ENCODE measurements at regions not wholly inside any gene's neighbourhood (a gene's known extent, or its start where the extent isn't known, plus 50 kb on each side); places are given as distances from the start of the nearest gene placed in this dataset.
"Not testable (repeated sequence)": the region's sequence is repeated elsewhere in the genome, so short reads cannot be mapped to it uniquely, and the experiment has no call there.

DNA sequence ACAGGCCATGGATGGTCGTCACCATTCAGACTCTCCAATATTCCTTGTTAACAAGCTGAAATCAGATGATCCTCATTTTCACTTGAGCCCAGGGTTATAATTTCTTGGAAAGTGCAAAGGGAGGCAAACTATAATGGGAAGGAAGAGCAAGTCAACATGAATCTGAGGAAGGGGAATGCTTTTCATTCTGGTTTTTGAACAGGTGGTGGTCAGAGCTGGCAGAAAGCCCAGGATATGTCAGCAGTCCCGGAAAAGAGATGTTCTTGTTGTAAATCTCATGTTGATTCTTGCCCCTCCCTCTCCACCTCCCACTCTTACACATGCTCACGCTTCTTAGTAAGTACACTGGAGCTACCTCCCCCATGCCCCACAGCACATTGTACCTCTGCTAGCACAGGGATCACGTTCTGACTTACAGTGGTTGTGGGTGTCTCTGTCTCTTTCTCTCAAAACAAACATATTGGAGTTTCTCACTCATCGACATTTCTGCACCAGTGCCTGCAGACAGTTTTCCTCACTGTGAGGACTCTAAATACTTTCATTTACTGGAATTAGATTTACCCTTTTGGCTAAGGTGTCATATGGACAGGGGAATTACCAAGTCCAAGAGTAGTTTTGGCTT, 77.6 kb downstream of the XCL2 start:
- no peak for TF ChIP-seq Cebpa-rat (IDR thresholded peaks at IDR 0.05)
- Histone ChIP-seq H3K4me3 (no peak overlapping the region), H3K9me3 (peaks cover 17% of the 10 kb centered on the region), H3K4me1 (peaks cover 30% of the 10 kb centered on the region), H3K4me2 (peak overlapping the region; percentile 47), H3K27ac (no peak overlapping the region), H4K20me1 (no peaks in the 10 kb centered on the region), H3K27me3 (no peaks in the 10 kb centered on the region), H3K9ac (no peak overlapping the region), H3K36me3 (no peaks in the 10 kb centered on the region)

DNA sequence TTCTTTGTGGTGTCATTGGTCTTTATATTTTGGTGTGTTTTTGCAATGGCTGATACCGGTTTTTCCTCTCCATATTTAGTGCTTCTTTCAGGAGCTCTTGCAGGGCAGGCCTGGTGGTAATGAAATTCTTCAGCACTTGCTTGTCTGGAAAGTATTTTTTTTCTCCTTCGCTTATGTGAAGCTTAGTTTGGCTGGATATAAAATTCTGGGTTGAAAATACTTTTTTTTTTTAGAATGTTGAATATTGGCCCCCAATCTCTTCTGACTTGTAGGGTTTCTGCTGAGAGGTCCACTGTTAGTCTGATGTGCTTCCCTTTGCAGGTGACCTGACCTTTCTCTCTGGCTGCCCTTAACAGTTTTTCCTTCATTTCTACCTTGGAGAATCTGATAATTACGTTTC, 82.7 kb downstream of the XCL2 start:
- not testable (repeated sequence) for H3K9ac ChIP-seq, H4K20me1 ChIP-seq, H3K4me3 ChIP-seq, H3K27me3 ChIP-seq, H3K4me1 ChIP-seq, H3K36me3 ChIP-seq, H3K27ac ChIP-seq, H3K4me2 ChIP-seq
- peaks cover 34% of the 10 kb centered on the region for H3K9me3 ChIP-seq

DNA sequence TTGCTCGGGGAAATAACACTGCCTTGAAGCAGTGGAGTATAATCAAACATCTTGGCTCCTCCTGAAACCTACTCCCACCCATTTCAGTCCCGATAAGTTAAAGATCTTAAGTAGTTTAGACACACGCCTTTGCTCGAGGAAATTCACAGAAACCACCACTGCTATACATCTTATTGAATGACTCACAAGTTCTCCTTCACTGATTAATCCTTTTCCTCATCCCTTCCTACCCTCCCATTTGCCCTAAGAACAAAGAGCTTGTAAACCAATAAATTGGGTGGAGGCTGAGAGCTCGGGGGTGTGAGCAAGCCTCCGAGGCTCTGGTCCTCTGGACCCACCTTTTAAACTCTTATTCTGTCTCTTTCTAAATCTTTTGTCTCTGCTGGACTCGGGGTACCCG, 86.5 kb downstream of the XCL2 start:
- not testable (repeated sequence) for H3K4me1 ChIP-seq, H3K27me3 ChIP-seq, H3K36me3 ChIP-seq, H3K4me3 ChIP-seq, H4K20me1 ChIP-seq, H3K9ac ChIP-seq, H3K4me2 ChIP-seq, H3K27ac ChIP-seq
- H3K9me3 ChIP-seq = peaks cover 36% of the 10 kb centered on the region

DNA sequence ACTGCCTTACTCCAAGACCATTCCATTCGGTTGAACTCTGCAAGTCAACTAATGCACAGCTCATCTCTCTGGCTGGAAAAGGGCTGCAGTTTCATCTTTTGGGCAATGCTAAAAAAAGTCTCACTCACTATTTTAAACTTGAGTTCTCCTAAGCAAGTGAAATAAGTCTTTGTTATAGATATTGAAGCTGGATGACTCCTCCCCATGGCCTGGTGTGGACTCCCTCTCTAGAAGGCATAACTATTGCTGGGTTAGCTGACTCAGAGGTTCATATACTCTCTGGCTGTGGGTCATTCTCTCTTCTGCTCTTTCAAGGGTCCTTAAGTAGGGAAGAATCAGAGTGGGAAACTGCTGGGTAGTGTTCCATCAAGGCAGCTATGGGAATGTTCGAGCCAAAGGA, 88.0 kb downstream of the XCL2 start:
- no peak overlapping the region for H3K27ac ChIP-seq

DNA sequence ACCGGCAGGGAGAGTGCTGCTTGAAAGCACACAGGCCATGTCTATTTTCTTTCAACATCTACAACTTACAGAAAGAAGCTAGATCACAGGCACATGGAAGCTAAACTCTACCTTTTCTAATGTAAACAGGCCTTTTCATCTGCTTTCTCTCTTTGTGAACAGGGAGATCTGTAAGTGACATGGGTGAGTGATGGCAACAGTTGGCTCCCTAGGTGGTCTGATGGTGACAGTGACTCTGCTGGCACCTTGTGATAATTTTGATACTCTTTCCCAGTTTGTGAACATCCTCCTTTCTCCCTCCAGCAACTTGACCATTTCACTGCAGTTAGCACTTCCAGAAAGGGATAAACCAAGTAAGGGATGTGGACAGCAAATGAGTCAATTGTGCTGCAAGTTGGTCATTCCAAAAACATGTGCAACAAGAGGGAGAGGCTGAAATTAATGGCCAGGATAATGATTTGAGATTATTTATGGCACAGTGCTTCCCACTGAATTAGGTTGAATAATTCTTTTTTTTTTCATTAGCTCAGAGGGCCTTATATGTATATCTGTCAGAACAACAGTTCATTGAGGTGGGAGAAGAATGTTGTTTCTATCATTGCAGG, 89.5 kb downstream of the XCL2 start:
- Histone ChIP-seq H4K20me1 (no peaks in the 10 kb centered on the region), H3K27me3 (no peaks in the 10 kb centered on the region), H3K9me3 (peaks cover 23% of the 10 kb centered on the region; the same call in 1 of the 2 replicates), H3K4me3 (no peak overlapping the region), H3K27ac (no peak overlapping the region), H3K36me3 (no peaks in the 10 kb centered on the region), H3K9ac (no peak overlapping the region), H3K4me2 (no peak overlapping the region), H3K4me1 (no peaks in the 10 kb centered on the region)
- no peak for TF ChIP-seq Cebpa-rat (IDR thresholded peaks at IDR 0.05)

More for the DNA sequence above, 88.0 kb downstream of the XCL2 start:
- H3K27me3 ChIP-seq = no peaks in the 10 kb centered on the region
- no peak overlapping the region for H3K9ac ChIP-seq
- peaks cover 26% of the 10 kb centered on the region for H3K9me3 ChIP-seq
- TF ChIP-seq Cebpa-rat (IDR thresholded peaks at IDR 0.05) = no peak
- no peaks in the 10 kb centered on the region for H3K36me3 ChIP-seq
- no peaks in the 10 kb centered on the region for H4K20me1 ChIP-seq
- H3K4me1 ChIP-seq = no peaks in the 10 kb centered on the region
- no peak overlapping the region for H3K4me3 ChIP-seq
- no peak overlapping the region for H3K4me2 ChIP-seq

DNA sequence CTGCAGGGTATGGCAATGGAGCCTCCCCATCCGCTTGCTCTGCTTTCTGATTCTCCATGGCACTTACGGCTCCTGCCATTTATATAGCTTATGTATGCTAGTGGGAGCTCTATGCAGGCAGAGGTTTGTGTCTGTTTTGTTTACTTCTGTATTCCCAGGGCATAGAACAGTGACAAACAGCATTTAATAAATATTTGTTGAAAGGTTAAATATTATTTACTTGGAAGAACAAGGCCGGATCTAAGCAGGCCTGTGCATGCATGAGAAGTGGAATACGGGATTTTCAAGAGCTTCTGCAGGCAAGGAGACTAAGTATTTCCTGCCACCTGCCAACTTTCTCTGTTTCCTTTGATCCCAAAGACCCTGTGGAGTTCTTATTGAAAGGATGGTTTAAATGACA, 90.7 kb downstream of the XCL2 start:
- Histone ChIP-seq H3K9ac (no peak overlapping the region), H3K9me3 (peaks cover 20% of the 10 kb centered on the region; the same call in 1 of the 2 replicates), H3K27ac (no peak overlapping the region), H3K27me3 (no peaks in the 10 kb centered on the region), H3K4me1 (no peaks in the 10 kb centered on the region), H4K20me1 (no peaks in the 10 kb centered on the region), H3K4me3 (no peak overlapping the region), H3K36me3 (no peaks in the 10 kb centered on the region), H3K4me2 (no peak overlapping the region)
- TF ChIP-seq Cebpa-rat (IDR thresholded peaks at IDR 0.05) = no peak

DNA sequence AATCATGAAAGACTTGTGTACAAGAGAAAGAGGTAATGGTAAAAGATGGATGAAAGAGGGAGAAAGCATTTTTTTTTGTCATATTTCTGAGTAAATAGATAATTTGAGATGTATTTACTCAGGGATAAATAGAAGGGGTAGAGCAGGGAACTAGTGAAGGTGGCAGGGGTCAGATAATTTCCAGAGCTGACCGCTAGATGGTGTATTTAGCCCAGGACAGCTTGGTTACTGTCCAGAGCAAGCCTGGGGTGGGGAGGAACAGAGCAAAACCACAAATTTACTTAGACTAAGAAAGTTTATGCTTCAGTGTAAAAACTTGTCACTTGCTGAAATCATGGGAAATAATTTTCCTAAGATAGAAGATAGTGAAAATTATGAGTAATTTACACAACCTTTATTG, 91.5 kb downstream of the XCL2 start:
- no peaks in the 10 kb centered on the region for H4K20me1 ChIP-seq
- H3K27ac ChIP-seq = no peak overlapping the region
- peaks cover 16% of the 10 kb centered on the region; the same call in 1 of the 2 replicates for H3K9me3 ChIP-seq
- no peak for TF ChIP-seq Cebpa-rat (IDR thresholded peaks at IDR 0.05)
- no peaks in the 10 kb centered on the region for H3K27me3 ChIP-seq
- H3K36me3 ChIP-seq = no peaks in the 10 kb centered on the region
- no peak overlapping the region for H3K4me2 ChIP-seq
- H3K9ac ChIP-seq = no peak overlapping the region
- no peaks in the 10 kb centered on the region for H3K4me1 ChIP-seq
- H3K4me3 ChIP-seq = no peak overlapping the region

DNA sequence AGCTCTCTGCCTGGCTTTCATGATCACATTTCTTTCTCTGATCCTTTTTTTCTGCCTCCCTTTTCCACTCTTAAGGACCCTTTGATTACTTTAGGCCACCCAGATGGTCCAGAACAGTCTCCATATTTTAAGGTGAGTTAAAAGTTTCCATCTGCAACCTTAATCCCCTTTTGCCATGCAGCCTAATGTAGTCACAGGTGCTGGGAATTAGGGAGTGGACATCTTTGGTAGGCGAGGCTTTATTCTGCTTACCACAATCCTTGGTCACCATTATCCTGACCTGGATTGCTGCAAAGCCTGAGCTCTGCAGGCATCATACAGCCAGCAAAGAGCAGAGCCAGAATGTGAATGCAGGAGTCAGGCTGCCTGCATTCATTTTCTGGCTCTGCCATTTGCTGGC, 95.9 kb downstream of the XCL2 start:
- Histone ChIP-seq H4K20me1 (no peaks in the 10 kb centered on the region), H3K4me1 (no peaks in the 10 kb centered on the region), H3K27ac (no peak overlapping the region), H3K4me3 (no peak overlapping the region), H3K36me3 (no peaks in the 10 kb centered on the region), H3K9me3 (peaks cover 10% of the 10 kb centered on the region; the same call in 1 of the 2 replicates), H3K27me3 (no peaks in the 10 kb centered on the region), H3K9ac (no peak overlapping the region), H3K4me2 (no peak overlapping the region)
- TF ChIP-seq Cebpa-rat (IDR thresholded peaks at IDR 0.05) = no peak

DNA sequence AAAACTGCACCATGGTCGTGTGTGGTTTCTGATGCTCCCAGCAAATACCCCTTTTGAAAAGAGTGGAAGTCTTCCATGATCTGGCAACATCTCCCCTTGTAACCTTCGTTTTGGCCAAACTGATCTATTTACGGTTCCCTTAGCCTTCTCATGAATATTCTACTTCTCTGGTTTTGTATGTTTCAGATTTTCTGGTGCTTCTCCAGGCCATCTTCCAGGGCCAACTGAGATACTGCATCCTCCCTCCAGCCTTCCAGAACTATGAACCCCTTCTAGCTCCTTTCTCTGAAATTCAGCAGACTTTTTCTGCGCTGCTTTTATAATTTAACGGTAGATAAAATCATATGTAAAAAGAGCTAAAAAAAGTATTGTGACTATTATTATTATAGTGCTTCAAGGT, 97.7 kb downstream of the XCL2 start:
- no peaks in the 10 kb centered on the region for H3K4me1 ChIP-seq
- no peak overlapping the region for H3K4me2 ChIP-seq

DNA sequence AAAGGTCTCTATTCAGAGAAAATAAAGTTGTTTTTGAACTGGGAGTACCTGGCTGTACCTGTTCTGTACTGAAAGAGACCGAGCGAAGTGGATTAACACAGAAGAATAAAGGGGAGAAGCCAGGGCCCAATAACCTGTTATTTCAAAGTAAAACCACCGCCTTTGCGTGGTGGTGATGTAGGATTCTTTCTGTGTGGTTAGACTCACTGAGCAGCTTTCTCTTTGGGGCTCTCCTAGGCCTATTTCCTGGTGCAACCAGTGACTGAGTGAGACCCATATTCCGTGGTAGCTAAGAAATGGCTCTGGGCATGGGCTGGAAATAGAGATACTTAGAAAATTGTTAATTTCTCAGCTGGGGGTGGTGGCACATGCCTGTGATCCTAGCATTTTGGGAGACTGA, 99.9 kb downstream of the XCL2 start:
- Histone ChIP-seq H3K4me2 (no peak overlapping the region), H3K27me3 (no peaks in the 10 kb centered on the region), H3K4me1 (no peaks in the 10 kb centered on the region), H3K27ac (no peak overlapping the region), H4K20me1 (no peaks in the 10 kb centered on the region), H3K4me3 (no peak overlapping the region), H3K9ac (no peak overlapping the region), H3K36me3 (no peaks in the 10 kb centered on the region), H3K9me3 (no peaks in the 10 kb centered on the region)
- no peak for TF ChIP-seq Cebpa-rat (IDR thresholded peaks at IDR 0.05)

More for the DNA sequence above, 97.7 kb downstream of the XCL2 start:
- Histone ChIP-seq H3K27me3 (no peaks in the 10 kb centered on the region), H3K36me3 (no peaks in the 10 kb centered on the region), H3K27ac (no peak overlapping the region), H3K9ac (no peak overlapping the region), H3K9me3 (no peaks in the 10 kb centered on the region), H4K20me1 (no peaks in the 10 kb centered on the region), H3K4me3 (no peak overlapping the region)
- TF ChIP-seq Cebpa-rat (IDR thresholded peaks at IDR 0.05) = no peak

DNA sequence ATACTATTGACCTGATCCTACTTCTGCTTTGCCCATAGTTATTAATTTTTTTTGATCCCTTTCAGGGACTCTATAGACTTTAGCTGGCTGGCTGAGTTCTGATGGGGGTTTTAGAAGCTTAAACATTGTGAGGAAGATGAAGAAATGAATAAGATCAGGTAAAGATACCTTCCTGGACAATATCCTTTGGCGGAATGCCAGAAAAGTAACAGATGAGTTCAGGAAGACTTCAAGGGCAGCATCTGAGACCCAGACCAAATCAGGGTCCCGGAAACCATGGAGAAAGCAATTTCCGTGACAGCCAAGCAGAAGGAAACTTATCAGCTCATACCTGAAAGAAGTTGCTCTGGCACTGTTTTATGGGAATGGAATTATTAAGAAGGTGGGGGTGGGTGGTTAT, 100.4 kb downstream of the XCL2 start:
- no peak overlapping the region for H3K4me3 ChIP-seq
- no peaks in the 10 kb centered on the region for H3K9me3 ChIP-seq
- H3K27me3 ChIP-seq = no peaks in the 10 kb centered on the region
- no peak for TF ChIP-seq Cebpa-rat (IDR thresholded peaks at IDR 0.05)
- H3K36me3 ChIP-seq = no peaks in the 10 kb centered on the region
- no peak overlapping the region for H3K9ac ChIP-seq
- H3K4me1 ChIP-seq = no peaks in the 10 kb centered on the region
- H4K20me1 ChIP-seq = no peaks in the 10 kb centered on the region
- no peak overlapping the region for H3K4me2 ChIP-seq
- H3K27ac ChIP-seq = no peak overlapping the region

All from BLaER1 (cell line).